NOMO-1 treated with dmso at 0.1 percent for 144 hours (cell line): ENCODE measurements at regions not wholly inside any gene's neighbourhood (a gene's known extent, or its start where the extent isn't known, plus 50 kb on each side); places are given as distances from the start of the nearest gene placed in this dataset.
"Not testable (repeated sequence)": the region's sequence is repeated elsewhere in the genome, so short reads cannot be mapped to it uniquely, and the experiment has no call there.

ENCODE experiments used
- DNase-seq: peaks from one replicate; lab custom pipeline; 2025; ENCODE audit not compliant: unreplicated experiment; lab: John Stamatoyannopoulos, UW

GRCh38 chr1:203996126-203996525 lies 76.8 kb upstream of the SOX13 start:
- no peak for DNase-seq

- DNase-seq: not testable (repeated sequence)
These were observed 74.3 kb upstream of the SOX13 start for GRCh38 chr1:203998571-203998970.

DNA sequence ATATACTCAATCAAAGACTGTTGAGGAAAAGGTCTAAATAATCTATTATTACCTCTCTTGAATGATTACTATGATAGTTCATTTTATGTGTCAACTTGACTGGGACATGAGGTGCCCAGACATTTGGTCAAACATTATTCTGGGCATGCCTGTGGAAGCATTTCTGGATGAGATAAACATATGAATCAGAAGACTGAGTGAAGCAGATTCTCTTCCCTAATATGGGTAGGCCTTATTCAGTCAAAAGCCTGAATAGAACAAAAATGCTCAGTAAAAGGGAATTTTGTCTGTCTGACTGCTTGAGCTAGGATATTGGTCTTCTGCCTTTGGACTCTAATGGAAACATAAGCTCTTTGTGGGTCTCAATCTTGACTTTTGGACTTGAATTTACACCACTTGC lies 73.3 kb upstream of the SOX13 start:
- no peak for DNase-seq

DNA sequence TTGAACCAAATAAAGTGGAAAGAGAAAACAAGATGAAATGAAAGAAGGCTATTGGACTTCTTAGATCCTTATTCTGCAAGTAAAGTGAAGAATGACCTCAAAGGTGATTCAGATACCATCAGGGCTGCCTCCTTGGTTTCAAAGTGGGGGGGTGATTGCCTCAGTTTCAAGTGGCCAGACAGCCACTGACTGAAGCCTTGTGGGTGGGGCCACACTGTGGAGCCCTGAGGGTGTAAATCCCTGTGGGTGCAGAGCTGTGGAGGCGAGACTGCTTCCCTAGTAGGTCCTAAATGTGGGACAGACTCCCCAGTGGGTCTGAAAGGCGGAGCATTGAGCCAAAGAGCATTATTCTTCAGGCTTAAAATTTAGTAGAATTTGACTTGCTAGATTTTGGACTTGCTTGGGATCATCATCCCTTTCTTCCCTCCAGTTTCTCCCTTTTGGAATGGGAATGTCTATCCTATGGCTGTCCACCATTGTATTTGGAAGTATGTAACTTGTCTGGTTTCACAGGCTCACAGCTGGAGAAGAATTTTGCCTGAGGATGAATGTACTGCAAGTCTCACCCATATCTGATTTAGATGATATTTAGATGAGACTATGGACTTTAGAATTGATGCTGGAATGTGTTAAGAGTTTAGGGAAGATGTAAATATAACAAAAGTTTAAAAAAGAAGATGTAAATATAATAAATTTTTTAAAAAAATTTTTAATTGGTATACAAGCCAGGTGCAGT lies 71.6 kb upstream of the SOX13 start:
- no peak for DNase-seq

DNA sequence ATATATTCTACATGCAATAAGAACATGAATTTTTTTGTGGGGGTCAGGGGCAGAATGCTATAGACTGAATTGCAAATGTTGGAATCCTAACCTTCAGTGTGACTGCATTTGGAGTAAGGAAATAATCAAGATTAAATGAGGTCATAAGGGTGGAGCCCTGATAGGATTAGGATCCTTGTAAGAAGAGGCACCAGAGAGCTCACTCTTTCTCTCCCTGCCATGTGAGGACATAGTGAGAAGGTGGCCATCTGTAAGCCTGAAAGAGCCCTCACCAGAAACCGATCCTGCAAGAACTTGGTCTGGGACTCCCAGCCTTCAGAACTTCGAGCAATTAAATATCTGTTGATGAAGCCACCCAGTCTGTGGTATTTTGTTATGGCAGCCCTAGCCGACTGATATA lies 70.3 kb upstream of the SOX13 start:
- no peak for DNase-seq

GRCh38 chr1:204003536-204003935 lies 69.4 kb upstream of the SOX13 start:
- no peak for DNase-seq

- DNase-seq: no peak
These were observed 61.5 kb upstream of the SOX13 start for GRCh38 chr1:204011426-204011825.

DNA sequence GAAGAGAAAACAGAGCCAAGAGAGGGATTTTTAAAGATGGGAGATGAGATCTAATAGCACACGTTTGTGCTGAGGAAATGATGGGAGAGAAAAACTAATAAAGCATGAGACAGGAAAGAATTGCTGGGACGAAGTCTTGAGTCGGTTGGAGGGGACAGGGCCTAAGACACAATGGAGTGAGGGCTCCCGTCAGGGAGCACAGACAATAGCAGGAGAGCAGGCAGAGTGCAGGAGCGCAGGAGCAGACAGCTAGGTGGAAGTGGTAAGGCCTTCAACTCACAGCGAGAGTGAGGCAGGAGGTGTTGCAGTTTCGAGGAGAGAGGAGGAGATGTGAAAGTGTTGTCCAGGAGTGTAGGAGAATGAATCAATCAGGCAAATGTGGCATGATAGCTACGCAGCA lies 59.9 kb upstream of the SOX13 start:
- no peak for DNase-seq

DNA sequence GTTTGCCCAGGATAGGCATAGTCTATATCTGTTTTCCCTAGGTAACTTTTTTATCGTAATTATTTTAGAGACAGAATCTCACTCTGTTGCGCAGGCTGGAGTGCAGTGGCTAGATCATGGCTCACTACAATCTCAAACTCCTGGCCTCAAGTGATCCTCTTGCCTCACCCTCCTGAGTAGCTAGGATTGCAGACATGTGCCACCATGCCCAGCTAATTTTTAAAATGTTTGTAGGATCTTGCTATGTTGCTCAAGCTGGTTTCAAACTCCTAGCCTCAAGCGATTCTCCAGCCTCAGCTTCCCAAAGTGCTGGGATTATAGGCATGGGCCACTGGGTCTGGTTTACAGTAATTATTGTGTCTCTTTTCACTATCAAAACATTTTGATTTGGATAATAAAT lies 58.6 kb upstream of the SOX13 start:
- no peak for DNase-seq

GRCh38 chr1:204014961-204015360 lies 58.0 kb upstream of the SOX13 start:
- not testable (repeated sequence) for DNase-seq

DNA sequence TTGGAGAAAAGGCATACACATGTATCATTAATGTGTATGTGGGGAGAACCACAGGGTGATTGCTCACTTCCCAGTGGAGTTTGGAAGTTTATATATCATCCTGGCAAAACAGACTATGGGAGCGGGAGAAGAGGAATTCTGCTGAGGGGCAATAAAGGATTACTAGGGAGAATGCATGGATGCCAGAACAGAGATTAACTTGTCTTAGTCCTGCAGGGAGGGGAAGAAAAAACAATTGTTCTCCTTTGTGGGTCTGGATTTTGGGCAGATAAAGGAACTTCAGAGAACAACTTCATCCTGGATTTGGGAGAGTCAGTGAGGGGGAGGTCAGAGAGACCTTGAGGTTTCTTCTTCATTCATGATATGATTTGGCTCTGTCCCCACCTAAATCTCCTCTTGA lies 55.9 kb upstream of the SOX13 start:
- no peak for DNase-seq

- DNase-seq: no peak
These were observed 54.5 kb upstream of the SOX13 start for GRCh38 chr1:204018460-204018859.
